NOMO-1 (cell line): ENCODE measurements at regions not wholly inside any gene's neighbourhood (a gene's known extent, or its start where the extent isn't known, plus 50 kb on each side); places are given as distances from the start of the nearest gene placed in this dataset.
A peak's percentile ranks its signal among the peaks of the same experiment; 100 is the strongest.

Experiments
- DNase-seq, 2 experiments: peaks; one replicate each; lab custom pipeline; 2025; ENCODE audit not compliant: unreplicated experiment in 2 of 2; lab: John Stamatoyannopoulos, UW

DNA sequence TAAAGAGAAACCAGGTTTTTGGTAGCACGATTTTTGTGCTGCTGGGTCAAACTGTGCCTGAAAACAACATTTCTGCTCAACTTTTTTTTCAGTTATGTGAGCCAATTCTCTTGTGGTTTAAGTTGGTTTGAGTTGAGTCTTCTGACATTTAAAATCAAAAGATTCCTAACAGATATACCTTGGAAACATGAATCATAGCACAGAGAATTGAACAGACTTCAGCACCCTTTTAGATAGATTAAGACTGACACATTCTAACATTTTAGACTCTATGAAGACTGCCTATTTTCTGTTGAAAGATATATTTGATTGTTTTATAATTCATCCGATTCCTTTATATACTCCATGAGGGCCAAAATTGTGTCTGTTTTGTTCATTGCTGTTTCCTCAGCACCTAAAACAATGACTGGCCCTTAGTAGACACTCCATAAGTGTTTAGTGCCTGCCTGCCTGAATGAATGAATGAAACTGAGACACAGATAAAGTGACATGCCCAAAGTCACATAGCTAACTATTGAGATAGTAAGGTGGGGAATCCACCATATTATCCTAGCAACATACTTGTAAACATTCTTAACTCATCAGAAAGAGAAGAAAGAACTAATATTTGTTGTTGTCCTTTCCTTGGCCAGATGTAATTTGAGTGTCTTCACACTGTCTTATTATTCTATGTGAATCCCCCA, 624.0 kb downstream of the MID1IP1 start:
- no peak for DNase-seq

GRCh38 chrX:39426101-39426500, 624.8 kb downstream of the MID1IP1 start:
- no peak for DNase-seq

DNA sequence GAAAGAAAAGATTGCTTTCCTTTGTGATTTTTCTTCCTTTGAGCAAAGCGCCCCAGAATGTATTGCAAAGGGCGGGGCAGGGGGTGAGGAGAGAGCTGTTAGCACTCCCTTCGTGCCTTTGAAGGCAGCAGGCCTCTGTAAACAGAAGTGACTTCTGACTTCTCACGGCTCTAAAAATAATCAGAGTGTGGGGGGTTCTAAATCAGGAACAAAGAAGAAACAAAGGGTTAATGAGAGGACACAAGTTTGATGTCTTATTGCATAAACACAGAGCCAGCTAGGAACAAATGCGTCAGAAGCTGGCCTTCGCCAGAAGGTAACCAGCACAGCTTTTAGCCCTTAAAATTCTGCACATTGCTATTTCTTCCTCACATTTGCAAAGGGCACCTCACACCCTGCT, 626.2 kb downstream of the MID1IP1 start:
- DNase-seq, result peak; percentile 48 to 72

DNA sequence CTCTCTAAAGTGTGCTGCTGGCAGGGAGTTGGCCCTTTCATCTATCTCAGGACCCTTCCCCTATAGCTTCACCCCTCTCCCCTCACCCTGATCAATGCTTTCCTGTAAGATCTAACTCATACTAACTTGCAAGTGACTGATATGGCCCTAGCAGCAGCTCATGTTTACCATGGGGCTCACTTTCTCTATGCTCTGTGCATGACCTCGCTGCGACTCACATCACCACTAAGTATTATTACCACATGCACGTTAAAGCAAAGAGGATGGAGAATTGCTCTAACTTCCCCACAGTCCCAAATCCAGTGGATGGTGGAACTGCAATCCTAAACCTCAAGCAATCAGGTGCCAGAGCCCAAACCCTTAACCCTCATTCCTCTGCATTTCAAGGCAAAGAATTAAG, 626.6 kb downstream of the MID1IP1 start:
- DNase-seq, result no peak

DNA sequence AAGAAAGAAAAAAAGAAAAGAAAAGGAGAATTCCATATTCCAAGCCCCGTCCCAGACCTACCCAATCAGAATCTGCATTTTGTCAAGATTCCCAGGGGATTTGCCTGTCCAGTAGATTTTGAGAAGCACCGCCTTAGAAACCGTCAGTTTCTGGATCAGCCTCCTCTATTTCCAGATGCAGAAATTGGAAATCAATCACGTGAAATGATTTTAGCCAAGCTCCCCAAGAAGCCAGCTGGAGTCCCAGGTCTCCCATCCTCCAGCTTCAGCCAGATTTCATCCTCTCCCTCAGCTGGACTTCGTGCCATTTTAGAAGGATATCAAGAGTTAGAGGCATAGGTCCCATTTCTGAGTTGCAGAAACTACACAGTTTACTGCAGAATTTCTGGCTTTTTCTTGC, 629.3 kb downstream of the MID1IP1 start:
- DNase-seq, result no peak

DNA sequence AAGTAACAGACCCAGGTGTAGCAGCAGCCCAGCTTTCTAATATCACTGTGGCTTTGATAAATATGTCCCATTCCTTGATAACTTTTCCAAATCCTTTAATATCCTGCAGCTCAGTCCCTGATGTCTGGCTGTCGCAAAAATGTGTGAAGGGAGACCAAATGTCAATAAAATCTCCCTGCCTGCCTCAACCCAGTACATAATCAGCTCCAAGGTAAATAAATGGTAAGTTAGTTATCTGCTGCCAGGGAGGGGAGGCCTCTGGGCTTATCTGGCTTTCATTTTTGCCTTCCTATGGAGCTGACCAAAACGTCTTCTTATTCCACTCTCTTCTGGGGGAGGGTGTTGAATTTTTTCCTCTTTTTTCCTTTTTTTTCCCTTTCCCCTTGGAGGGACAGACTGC, 630.6 kb downstream of the MID1IP1 start:
- DNase-seq, result no peak

- peak in 1 of 2 experiments; percentile 22 for DNase-seq
Observed at GRCh38 chrX:39434671-39435070, 633.4 kb downstream of the MID1IP1 start.

GRCh38 chrX:39436538-39436937, 635.3 kb downstream of the MID1IP1 start:
- peak; percentile 9 to 16 for DNase-seq

DNA sequence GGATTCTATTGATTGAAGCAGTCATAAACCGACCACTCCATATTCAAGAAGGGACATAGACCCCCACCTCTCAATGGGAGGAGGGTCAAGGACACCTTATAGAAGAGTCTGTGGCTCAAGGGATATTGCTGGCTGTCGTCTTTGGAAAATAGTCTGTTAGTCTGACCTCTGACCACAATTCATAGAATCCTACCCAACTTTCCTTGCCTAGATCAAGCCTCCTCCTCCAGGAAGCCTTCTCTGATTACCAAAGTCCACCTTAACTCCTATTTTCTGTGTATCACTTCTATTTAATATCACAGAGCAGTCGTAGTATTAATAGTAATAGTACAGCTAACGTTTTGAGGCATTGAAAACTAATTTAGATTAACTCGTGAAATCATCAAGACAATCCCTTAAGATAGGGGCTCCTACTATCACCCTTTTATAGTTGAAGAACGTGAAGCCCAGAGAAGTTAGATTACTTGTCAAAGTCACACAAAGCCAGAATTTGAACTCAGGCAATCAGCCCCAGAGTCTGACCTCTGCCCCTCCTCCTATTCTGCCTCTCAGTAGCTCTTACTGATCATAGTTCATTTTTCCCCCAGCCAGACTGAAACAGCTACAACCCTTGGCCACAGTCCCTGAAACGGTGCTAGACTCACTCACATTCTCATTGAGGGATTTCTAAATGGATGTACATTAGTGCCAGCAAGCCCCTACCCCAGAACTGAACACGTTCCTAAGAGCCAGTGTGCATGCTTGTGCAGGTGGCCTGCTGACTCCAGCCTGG, 636.6 kb downstream of the MID1IP1 start:
- no peak for DNase-seq

DNA sequence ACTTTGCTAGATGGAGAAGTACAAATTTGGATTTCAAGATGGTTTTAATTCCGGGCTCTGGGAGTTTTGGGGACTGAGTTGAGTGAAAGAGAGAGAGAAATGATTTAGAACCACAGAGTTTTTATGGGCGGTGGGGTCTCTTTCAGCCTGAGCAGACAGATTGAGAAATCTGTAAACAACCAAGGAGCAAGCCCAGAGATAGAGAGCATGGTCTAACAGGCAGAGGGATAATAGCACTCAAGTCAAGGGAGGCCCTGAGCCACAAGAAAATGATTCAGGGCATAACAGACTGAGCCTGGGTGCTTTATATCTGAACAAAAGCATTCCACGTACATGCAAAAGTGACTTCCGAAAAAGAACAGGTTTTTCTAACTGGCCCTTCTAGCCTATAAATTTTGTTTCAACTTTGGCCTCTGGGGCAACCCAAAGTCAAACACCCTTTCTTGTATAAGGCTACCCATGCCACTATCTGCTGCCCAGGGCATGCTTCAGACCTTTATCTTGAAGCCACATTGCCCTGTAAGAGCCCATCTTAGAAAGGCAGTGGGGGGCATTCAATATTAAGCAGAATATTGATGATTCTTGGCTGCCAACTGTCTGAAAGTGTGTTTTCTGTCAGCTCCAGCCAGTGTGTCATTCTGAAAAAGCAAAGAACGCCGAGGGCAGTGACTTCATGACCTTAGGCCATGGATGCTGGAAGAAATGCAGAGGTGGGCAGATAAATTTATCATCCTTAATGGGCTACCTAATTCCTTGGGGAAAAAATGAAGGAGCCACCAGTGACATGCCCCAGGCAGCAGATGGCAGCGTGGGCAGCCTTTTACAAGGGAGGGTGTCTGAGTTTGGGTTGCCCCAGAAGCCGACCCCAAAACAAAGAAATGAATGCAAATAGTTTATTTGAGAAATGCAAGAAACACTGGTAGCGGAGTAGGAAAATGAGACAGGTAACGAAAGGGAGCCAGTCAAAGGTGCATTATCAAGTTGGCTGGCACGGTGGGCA, 637.6 kb downstream of the MID1IP1 start:
- no peak for DNase-seq

DNA sequence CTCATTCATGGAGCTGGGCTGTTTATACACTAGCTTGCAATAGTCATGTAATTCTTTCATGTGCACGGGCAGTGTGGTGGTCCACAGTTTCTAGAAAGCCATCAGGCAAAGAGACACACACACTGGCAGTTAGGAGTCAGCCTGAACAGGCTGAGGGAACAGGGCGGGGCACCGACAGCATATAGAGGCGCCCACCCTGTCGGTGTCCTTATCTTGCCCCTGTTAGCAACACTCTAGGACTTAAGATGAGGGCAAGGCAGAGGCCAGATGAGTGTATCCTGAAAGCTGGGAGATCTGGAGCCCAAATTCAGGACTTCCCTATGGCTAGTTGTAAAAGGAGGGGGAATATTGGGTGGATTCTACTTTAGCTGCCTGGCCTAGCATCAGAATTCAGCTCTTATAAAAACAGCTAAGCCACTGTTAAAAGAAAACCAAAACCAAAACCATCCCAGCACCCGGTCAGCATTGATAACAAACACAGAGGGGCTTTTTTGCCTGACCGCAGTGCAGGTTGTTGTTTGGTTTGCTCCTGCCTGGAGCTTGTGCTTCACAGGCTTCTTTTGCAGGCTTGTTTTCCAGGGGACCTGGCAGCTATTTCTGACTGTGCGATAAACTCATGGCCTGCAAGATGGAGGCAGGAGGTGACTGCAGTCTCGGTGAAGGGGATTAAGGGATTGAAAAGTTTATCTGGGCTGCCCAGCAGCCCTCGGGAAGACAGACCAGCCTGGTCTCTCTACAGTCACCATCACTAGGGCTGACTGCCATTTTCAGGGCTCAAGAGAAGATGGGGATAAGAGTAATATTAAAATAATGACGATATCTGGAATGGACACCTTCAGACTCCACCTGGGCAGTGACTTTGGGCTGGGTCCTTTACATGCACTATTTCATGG, 638.9 kb downstream of the MID1IP1 start:
- DNase-seq, result no peak

DNA sequence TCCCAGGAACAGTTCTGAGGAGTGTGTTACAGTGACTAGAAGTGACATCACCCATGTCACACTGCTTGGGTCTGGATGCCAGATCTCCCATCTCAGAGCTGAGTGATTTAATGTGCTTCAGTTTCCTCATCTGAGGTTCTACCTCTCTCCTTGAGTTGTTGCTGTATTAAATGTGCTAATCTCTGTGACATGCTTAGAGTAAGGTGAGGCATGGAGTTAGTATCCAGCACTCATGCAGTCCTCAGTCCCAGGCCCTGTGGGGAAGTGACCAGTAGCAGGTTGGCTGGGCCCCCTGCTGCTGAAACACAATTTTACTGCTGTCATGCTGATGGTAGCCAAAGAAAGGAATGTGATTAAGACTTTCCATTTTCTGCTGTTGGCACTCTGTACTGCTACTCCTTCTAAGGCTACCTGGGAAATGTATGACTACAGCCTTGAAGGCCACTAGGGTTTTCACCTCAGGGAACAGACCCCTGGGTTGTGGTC, 639.6 kb downstream of the MID1IP1 start:
- DNase-seq, result no peak

DNA sequence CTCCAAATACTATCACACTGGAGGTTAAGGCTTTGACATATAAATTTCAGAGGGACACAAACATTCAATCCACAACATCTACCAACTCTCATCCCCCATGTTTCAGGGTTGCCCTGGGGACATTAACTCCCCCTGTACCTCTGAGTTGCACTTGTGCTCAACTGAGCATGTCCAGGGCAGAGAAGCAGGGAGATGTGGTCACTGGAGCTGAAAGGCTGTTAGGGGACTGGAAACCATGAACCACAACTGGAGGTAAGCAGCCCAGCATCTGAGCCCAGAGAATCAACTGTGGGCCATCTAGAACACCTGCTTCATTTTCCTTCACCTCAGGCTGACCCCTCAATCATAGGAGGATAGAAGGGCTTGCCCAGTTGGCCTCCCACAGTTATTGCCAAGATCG, 641.1 kb downstream of the MID1IP1 start:
- no peak for DNase-seq

- DNase-seq, result no peak
Observed at GRCh38 chrX:39443240-39443639, 642.0 kb downstream of the MID1IP1 start.

- no peak for DNase-seq
Observed at GRCh38 chrX:39445336-39445735, 644.1 kb downstream of the MID1IP1 start.

GRCh38 chrX:39449352-39449751, 648.1 kb downstream of the MID1IP1 start:
- no peak for DNase-seq

GRCh38 chrX:39450234-39450977, 647.4 kb downstream of the BCOR start:
- no peak for DNase-seq

GRCh38 chrX:39451046-39451445, 646.7 kb downstream of the BCOR start:
- DNase-seq, result no peak

GRCh38 chrX:39452401-39452800, 645.4 kb downstream of the BCOR start:
- no peak for DNase-seq
